ENCODE measurements at regions not wholly inside any gene's neighbourhood (a gene's known extent, or its start where the extent isn't known, plus 50 kb on each side); places are given as distances from the start of the nearest gene placed in this dataset.
"Not testable (repeated sequence)": the region's sequence is repeated elsewhere in the genome, so short reads cannot be mapped to it uniquely, and the experiment has no call there.

GRCh38 chr12:47437570-47437969 is 268.3 kb downstream of the RPAP3 start:
- no peak for TF ChIP-seq CTCF (IDR thresholded peaks at IDR 0.05; ENCODE audit: extremely low read depth, insufficient read depth, missing control alignments)
- no peak for DNase-seq (ENCODE audit: low spot score)
- in situ Hi-C loops (cut with MboI; ENCODE audit: low pct_unique_long_range_greater_than_20kb, low sequenced_read_pairs, unreplicated experiment), result no loop called here

- in situ Hi-C loops (cut with MboI; ENCODE audit: low pct_unique_long_range_greater_than_20kb, low sequenced_read_pairs, unreplicated experiment), result no loop called here
- no peak for DNase-seq (ENCODE audit: low spot score)
- no peak for TF ChIP-seq CTCF (IDR thresholded peaks at IDR 0.05; ENCODE audit: extremely low read depth, insufficient read depth, missing control alignments)
These were observed 272.0 kb downstream of the RPAP3 start for GRCh38 chr12:47433876-47434275.

GRCh38 chr12:47426678-47427309 is 279.0 kb downstream of the RPAP3 start:
- in situ Hi-C loops (cut with MboI; ENCODE audit: low pct_unique_long_range_greater_than_20kb, low sequenced_read_pairs, unreplicated experiment), result not testable (repeated sequence)

GRCh38 chr12:47422611-47423010 is 283.2 kb downstream of the RPAP3 start:
- no peak for TF ChIP-seq CTCF (IDR thresholded peaks at IDR 0.05; ENCODE audit: extremely low read depth, insufficient read depth, missing control alignments)
- in situ Hi-C loops (cut with MboI; ENCODE audit: low pct_unique_long_range_greater_than_20kb, low sequenced_read_pairs, unreplicated experiment), result no loop called here
- no peak for DNase-seq (ENCODE audit: low spot score)

More at GRCh38 chr12:47426678-47427309, 279.0 kb downstream of the RPAP3 start:
- not testable (repeated sequence) for DNase-seq (ENCODE audit: low spot score)

- DNase-seq (ENCODE audit: low spot score), result no peak
- in situ Hi-C loops (cut with MboI; ENCODE audit: low pct_unique_long_range_greater_than_20kb, low sequenced_read_pairs, unreplicated experiment), result no loop called here
- no peak for TF ChIP-seq CTCF (IDR thresholded peaks at IDR 0.05; ENCODE audit: extremely low read depth, insufficient read depth, missing control alignments)
These were observed 286.3 kb downstream of the RPAP3 start for GRCh38 chr12:47419497-47419896.

GRCh38 chr12:47417955-47418354 is 287.9 kb downstream of the RPAP3 start:
- no peak for TF ChIP-seq CTCF (IDR thresholded peaks at IDR 0.05; ENCODE audit: extremely low read depth, insufficient read depth, missing control alignments)
- no peak for DNase-seq (ENCODE audit: low spot score)
- in situ Hi-C loops (cut with MboI; ENCODE audit: low pct_unique_long_range_greater_than_20kb, low sequenced_read_pairs, unreplicated experiment), result no loop called here

- TF ChIP-seq CTCF (IDR thresholded peaks at IDR 0.05; ENCODE audit: extremely low read depth, insufficient read depth, missing control alignments), result no peak
These were observed 288.7 kb downstream of the RPAP3 start for GRCh38 chr12:47417121-47417520.

More at GRCh38 chr12:47417121-47417520, 288.7 kb downstream of the RPAP3 start:
- in situ Hi-C loops (cut with MboI; ENCODE audit: low pct_unique_long_range_greater_than_20kb, low sequenced_read_pairs, unreplicated experiment), result no loop called here
- DNase-seq (ENCODE audit: low spot score), result no peak

Measured in GM13977 (cell line).